ENCODE measurements at regions not wholly inside any gene's neighbourhood (a gene's known extent, or its start where the extent isn't known, plus 50 kb on each side); places are given as distances from the start of the nearest gene placed in this dataset.

DNA sequence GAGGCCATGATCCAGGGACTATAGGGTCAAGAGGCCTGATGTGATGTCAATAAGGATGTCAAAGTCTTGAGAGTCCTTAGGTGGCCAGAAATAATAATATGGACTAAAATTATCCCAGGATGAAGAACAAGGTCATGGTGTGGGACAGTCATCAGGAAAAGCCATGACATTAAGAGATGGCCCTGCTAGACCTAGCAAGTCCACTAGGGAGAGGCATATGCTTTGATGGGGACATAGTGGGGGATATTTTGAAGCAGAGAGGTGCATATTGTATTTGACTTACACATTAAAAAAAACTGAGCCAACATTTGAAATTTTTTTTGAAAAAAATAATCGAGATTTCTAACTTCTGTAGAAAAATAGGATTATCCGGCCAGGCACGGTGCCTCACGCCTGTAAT lies 53.3 kb upstream of the CXCR4 start:
- no peak overlapping the region for H3K4me3 ChIP-seq (ENCODE audit: low read depth in 1 of 2, low read length in 1 of 2)
- H3K27ac ChIP-seq: no peak overlapping the region
- H3K36me3 ChIP-seq: no peaks in the 10 kb centered on the region
- TF ChIP-seq, protein P1, sequence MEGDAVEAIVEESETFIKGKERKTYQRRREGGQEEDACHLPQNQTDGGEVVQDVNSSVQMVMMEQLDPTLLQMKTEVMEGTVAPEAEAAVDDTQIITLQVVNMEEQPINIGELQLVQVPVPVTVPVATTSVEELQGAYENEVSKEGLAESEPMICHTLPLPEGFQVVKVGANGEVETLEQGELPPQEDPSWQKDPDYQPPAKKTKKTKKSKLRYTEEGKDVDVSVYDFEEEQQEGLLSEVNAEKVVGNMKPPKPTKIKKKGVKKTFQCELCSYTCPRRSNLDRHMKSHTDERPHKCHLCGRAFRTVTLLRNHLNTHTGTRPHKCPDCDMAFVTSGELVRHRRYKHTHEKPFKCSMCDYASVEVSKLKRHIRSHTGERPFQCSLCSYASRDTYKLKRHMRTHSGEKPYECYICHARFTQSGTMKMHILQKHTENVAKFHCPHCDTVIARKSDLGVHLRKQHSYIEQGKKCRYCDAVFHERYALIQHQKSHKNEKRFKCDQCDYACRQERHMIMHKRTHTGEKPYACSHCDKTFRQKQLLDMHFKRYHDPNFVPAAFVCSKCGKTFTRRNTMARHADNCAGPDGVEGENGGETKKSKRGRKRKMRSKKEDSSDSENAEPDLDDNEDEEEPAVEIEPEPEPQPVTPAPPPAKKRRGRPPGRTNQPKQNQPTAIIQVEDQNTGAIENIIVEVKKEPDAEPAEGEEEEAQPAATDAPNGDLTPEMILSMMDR (IDR thresholded peaks at IDR 0.05): no peak
- H3K4me1 ChIP-seq (ENCODE audit: control insufficient read depth in 1 of 2, insufficient read depth in 1 of 2, low read depth in 1 of 2, low read length in 1 of 2): peaks cover 49 to 55% of the 10 kb centered on the region in 2 experiments
- no peaks in the 10 kb centered on the region for H3K27me3 ChIP-seq
- no peaks in the 10 kb centered on the region for H3K9me3 ChIP-seq

DNA sequence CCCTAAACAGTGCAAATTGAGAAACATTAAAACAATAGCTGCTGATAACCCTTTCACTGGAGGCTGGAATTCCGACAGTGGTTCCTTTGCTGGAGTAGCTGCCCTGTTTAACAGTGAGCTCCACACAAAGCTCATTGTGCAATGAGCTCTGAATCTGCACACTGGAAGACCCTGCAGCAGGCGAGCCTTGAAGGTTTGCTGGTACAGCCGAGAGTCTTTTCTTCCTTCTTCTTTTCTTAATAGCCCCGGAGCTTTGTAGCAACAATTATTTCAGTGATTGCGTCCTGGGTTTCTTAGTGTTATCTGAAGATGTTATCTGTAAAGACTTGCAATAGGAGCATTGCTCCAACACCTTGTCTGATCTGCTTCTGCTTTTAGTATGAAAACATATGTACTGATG lies 50.8 kb upstream of the CXCR4 start:
- Histone ChIP-seq H3K27me3 (no peaks in the 10 kb centered on the region), H3K36me3 (no peaks in the 10 kb centered on the region), H3K4me1 (ENCODE audit: control insufficient read depth in 1 of 2, insufficient read depth in 1 of 2, low read depth in 1 of 2, low read length in 1 of 2) (peaks cover 47 to 52% of the 10 kb centered on the region in 2 experiments), H3K9me3 (no peaks in the 10 kb centered on the region), H3K4me3 (ENCODE audit: low read depth in 1 of 2, low read length in 1 of 2) (no peak overlapping the region), H3K27ac (peak overlapping the region; percentile 80)
- TF ChIP-seq, protein P1 (IDR thresholded peaks at IDR 0.05): no peak

DNA sequence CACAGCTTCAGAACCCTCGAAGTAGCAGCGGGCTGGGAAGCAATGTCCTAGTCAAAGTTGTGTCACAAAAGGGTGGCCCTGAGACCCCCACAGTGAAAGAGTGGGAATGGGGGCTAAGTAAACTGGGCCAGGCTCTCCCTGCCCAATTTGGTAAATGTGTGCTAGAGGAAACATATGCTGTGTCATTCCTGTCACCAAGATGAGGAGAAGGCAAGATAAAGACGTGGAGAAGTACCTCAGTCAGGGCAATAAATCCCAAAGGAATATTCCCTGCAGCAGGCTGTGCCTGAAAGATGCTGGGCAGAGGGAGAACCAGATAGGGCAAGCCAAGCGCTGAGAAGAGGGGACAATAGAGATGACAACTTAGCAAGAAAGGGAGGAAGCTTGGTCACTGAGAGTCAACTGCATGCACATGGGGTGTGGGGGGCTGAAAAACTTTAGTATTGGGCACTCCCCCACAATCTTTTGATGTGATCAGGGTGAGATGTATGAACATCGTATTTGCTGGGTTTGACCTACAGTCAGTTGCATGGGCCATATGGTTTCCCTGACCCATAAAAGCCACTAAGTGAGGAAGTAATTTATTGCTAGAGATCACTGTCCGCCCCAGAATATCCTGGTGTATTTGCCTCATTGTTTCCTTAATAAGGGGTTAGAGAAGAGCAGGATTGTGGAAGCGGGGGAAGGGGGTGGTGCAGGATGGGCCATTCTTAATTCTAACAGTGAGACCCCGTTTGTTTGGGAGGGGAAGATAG lies 49.9 kb upstream of the CXCR4 start:
- Histone ChIP-seq H3K27ac (peak overlapping the region; percentile 80), H3K27me3 (no peaks in the 10 kb centered on the region), H3K36me3 (no peaks in the 10 kb centered on the region), H3K4me3 (ENCODE audit: low read depth in 1 of 2, low read length in 1 of 2) (no peak overlapping the region), H3K4me1 (ENCODE audit: control insufficient read depth in 1 of 2, insufficient read depth in 1 of 2, low read depth in 1 of 2, low read length in 1 of 2) (peaks cover 55 to 60% of the 10 kb centered on the region in 2 experiments), H3K9me3 (no peaks in the 10 kb centered on the region)
- TF ChIP-seq, protein P1 (IDR thresholded peaks at IDR 0.05): no peak

Measured in neutrophil (primary cell).